GM19238 (cell line): ENCODE measurements at regions not wholly inside any gene's neighbourhood (a gene's known extent, or its start where the extent isn't known, plus 50 kb on each side); places are given as distances from the start of the nearest gene placed in this dataset.

Experiments used
- DNase-seq: peaks from one replicate; pipeline ENCODE4 v3.0.0; 2011; ENCODE audit warnings: low spot score; ENCODE audit not compliant: insufficient read length

GRCh38 chr16:85162478-85163277, 50.4 kb upstream of the CIBAR2 start:
- no peak for DNase-seq

- DNase-seq: no peak
Observed at GRCh38 chr16:85163278-85164112, 51.2 kb upstream of the CIBAR2 start.

- DNase-seq: no peak
Observed at GRCh38 chr16:85164431-85164830, 52.2 kb upstream of the CIBAR2 start.

GRCh38 chr16:85164838-85165516, 52.7 kb upstream of the CIBAR2 start:
- no peak for DNase-seq

GRCh38 chr16:85165781-85166180, 53.5 kb upstream of the CIBAR2 start:
- DNase-seq: no peak

- DNase-seq: no peak
Observed at GRCh38 chr16:85166281-85166680, 54.0 kb upstream of the CIBAR2 start.

GRCh38 chr16:85166699-85167588, 54.7 kb upstream of the CIBAR2 start:
- no peak for DNase-seq

- no peak for DNase-seq
Observed at GRCh38 chr16:85167589-85168537, 55.6 kb upstream of the CIBAR2 start.

- no peak for DNase-seq
Observed at GRCh38 chr16:85168732-85169256, 56.5 kb upstream of the CIBAR2 start.

- no peak for DNase-seq
Observed at GRCh38 chr16:85169333-85170065, 57.2 kb upstream of the CIBAR2 start.

- DNase-seq: no peak
Observed at GRCh38 chr16:85170066-85170491, 57.8 kb upstream of the CIBAR2 start.

- DNase-seq: no peak
Observed at GRCh38 chr16:85170590-85171003, 58.3 kb upstream of the CIBAR2 start.

GRCh38 chr16:85171004-85171758, 58.9 kb upstream of the CIBAR2 start:
- DNase-seq: no peak

- no peak for DNase-seq
Observed at GRCh38 chr16:85171759-85172454, 59.6 kb upstream of the CIBAR2 start.

- no peak for DNase-seq
Observed at GRCh38 chr16:85172455-85173145, 60.3 kb upstream of the CIBAR2 start.

- no peak for DNase-seq
Observed at GRCh38 chr16:85173146-85173980, 61.1 kb upstream of the CIBAR2 start.
